PC-3 (cell line): ENCODE measurements at regions not wholly inside any gene's neighbourhood (a gene's known extent, or its start where the extent isn't known, plus 50 kb on each side); places are given as distances from the start of the nearest gene placed in this dataset.

Source experiments
- EZH2 ChIP-seq: fragments of 300-600 bp; sonication (generic); IDR thresholded peaks from one replicate; pipeline ENCODE4 v1.6.1; 2017; ENCODE audit warnings: antibody characterized with exemption, mild to moderate bottlenecking, low read length; ENCODE audit not compliant: unreplicated experiment
- TF ChIP-seq, protein P1 (sequence below): fragments of 300-600 bp; sonication (generic); conservative IDR thresholded peaks from 2 replicates; pipeline ENCODE4 v1.5.1; 2017; ENCODE audit warnings: antibody characterized with exemption, low read depth, mild to moderate bottlenecking, low read length

DNA sequence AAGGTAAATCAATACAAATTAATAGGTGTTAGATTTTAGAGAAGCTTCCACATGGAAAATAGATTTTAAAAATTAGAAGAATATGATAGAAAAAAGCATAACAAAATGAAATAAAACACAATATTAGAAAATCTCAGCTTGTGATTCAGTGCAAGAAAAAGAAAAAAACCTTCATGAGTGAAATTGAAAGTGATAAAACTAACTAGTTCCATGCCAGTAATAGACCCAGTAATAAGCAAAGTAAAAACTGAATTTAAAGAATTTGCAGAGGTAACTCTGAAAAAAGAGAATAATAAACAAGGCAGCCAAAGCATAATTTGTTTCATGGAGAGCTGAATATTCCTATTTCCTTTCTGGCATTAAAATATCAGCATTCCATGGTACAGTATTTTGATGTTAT is 174.3 kb upstream of the TENM3 start:
- TF ChIP-seq, protein P1, sequence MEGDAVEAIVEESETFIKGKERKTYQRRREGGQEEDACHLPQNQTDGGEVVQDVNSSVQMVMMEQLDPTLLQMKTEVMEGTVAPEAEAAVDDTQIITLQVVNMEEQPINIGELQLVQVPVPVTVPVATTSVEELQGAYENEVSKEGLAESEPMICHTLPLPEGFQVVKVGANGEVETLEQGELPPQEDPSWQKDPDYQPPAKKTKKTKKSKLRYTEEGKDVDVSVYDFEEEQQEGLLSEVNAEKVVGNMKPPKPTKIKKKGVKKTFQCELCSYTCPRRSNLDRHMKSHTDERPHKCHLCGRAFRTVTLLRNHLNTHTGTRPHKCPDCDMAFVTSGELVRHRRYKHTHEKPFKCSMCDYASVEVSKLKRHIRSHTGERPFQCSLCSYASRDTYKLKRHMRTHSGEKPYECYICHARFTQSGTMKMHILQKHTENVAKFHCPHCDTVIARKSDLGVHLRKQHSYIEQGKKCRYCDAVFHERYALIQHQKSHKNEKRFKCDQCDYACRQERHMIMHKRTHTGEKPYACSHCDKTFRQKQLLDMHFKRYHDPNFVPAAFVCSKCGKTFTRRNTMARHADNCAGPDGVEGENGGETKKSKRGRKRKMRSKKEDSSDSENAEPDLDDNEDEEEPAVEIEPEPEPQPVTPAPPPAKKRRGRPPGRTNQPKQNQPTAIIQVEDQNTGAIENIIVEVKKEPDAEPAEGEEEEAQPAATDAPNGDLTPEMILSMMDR: no peak
- no peak for TF ChIP-seq EZH2
